ENCODE measurements at regions not wholly inside any gene's neighbourhood (a gene's known extent, or its start where the extent isn't known, plus 50 kb on each side); places are given as distances from the start of the nearest gene placed in this dataset.
"Not testable (repeated sequence)": the region's sequence is repeated elsewhere in the genome, so short reads cannot be mapped to it uniquely, and the experiment has no call there.

DNA sequence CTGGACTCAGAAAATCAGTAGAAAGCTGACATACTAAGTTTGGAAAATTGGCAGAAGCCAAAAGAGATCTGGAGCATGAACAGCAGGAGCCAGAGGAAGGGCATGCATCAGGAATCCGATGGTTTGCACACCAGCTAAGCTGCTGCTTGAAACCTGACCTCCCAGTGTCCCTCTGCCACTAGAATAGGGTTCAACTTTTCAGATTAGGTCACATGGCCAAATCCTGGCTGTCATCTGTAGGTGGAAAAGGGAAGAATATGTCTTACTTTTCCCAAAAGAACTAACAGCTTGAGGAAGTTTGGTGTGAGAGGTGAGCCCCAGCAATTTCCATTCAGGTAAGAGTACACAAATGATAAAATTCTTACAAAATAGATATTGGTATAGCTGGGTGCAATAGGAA lies 732.6 kb downstream of the RERGL start:
- DNase-seq (ENCODE audit: low spot score) = no peak

- no peak for DNase-seq (ENCODE audit: low spot score)
Measured at GRCh38 chr12:17352164-17352563, 737.8 kb downstream of the RERGL start.

- DNase-seq (ENCODE audit: low spot score) = no peak
Measured at GRCh38 chr12:17348311-17348710, 741.7 kb downstream of the RERGL start.

DNA sequence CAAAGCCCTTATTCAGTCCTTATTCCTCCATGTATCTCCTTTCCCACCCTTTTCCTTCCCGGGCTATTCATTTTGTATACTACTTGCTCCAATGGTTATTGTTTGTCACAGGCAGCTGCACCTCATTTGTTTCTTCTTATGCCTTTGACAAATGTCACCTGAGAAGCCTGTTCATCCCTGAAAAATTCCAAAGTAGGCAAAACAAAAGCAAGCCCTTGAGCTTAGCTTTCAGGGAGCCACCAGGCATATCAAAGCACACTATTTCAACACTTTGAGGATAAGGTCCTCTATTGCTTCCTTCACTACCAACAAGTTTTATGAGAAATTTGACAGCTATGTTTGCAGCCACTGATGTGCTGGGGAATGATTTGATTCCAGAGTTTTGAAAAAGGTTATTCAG lies 738.7 kb upstream of the LMO3 start:
- DNase-seq (ENCODE audit: low spot score) = no peak

- DNase-seq (ENCODE audit: low spot score) = no peak
Measured at GRCh38 chr12:17342381-17342961, 736.5 kb upstream of the LMO3 start.

- DNase-seq (ENCODE audit: low spot score) = no peak
Measured at GRCh38 chr12:17335487-17335886, 729.5 kb upstream of the LMO3 start.

DNA sequence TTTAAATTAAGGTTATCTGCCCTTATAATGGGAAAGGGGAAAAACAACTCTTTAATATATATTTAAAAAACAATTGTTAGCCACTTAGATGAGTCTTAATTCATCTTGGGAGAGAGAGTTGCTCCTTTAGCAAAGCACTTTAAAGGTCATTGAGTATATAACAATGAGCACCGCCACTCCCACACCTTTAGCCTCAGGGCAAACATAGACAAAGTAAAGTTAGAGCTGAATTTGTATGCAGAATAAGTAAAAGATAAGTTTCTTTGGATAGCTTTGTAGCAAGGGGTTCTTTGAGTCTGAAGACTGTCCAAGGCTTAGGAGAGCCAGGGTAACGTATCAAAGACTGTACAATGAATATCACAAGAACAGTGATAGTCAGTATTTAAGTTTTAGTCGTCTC lies 728.8 kb upstream of the LMO3 start:
- no peak for DNase-seq (ENCODE audit: low spot score)

- DNase-seq (ENCODE audit: low spot score) = no peak
Measured at GRCh38 chr12:17333287-17333686, 727.3 kb upstream of the LMO3 start.

DNA sequence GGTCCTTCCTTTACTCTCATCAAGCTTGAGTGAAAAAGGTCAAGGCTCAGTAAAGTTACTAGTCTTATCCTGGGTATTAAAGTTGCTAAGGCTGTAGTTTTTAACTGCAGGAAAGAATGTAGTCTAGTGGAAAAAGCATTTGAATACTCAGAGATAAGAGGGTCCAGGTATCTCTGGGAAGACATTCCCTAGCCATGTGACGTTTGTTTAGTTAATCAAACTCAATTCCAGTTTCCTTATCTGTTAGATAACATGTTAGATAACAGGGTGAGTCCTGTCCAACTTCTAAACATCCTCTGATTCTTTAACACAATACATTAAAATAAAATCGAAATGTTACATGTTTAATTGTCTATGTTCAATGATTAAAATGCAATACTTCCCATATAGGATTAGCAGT lies 720.7 kb upstream of the LMO3 start:
- no peak for DNase-seq (ENCODE audit: low spot score)

- no peak for DNase-seq (ENCODE audit: low spot score)
Measured at GRCh38 chr12:17322090-17322489, 716.1 kb upstream of the LMO3 start.

DNA sequence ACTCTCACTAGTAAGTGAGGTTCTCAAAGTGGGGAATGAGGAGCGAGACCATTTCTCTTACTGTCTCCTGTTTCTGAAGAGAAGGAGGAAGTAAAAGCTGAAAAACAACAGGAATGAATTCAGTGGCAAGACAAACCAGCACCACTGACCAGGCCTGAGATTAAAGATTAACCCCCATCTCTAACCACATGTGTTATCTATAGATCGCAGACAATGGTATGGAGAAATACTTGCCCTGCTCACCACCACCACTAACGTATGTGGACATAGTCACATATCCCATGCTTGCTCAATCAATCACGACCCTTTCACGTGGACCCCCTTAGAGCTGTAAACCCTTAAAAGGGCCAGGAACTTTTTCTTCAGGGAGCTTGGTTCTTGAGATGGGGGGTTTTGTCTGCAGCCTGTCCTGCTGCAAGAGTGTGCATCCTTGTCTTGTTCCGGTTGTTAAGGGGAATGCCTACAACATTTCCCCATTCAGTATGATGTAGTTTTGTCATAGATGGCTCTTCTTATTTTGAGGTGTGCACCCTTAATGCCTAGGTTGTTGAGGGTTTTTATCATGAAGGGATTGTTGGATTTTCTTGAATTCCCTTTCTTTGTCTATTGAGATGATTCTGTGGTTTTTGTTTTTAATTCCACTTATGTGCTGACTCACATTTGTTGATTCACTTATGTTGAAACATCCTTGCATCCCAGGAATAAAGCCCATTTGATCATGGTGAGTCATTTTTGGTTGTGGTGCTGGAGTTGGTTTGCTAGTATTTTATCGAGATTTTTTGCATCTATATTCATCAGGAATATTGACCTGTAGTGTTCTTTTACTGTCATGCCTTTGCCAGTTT lies 698.8 kb upstream of the LMO3 start:
- DNase-seq (ENCODE audit: low spot score) = no peak

- DNase-seq (ENCODE audit: low spot score) = no peak
Measured at GRCh38 chr12:17302001-17302400, 696.0 kb upstream of the LMO3 start.

DNA sequence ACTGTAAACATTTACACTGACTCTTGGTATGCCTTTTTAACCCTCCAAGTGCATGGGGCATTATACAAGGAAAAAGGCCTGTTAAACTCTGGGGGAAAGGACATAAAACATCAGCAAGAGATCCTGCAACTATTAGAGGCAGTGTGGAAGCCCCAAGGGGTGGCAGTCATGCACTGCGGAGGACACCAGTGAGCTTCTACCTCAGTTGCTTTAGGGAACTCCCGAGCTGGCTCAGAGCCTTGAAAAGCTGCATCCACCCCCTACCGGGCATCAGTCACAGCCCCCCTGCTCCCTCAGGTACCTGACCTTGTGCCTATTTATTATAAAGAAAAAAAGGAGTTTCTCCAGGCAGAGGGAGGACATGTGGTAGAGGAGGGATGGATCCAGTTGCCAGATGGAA lies 695.6 kb upstream of the LMO3 start:
- DNase-seq (ENCODE audit: low spot score) = no peak

DNA sequence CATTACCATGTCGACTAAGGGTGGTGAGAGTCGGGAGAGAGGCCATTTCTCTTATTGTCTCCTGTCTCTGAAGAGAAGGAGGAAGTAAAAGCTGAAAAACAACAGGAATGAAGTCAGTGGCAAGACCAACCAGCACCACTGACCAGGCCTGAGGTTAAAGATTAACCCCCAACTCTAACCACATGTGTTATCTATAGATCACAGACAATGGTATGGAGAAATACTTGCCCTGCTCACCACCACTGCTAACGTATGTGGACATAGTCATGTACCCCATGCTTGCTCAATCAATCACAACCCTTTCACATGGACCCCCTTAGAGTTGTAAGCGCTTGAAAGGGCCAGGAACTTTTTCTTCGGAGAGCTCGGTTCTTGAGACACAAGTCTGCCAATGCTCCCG lies 690.9 kb upstream of the LMO3 start:
- no peak for DNase-seq (ENCODE audit: low spot score)

- DNase-seq (ENCODE audit: low spot score) = no peak
Measured at GRCh38 chr12:17286874-17287273, 680.9 kb upstream of the LMO3 start.

DNA sequence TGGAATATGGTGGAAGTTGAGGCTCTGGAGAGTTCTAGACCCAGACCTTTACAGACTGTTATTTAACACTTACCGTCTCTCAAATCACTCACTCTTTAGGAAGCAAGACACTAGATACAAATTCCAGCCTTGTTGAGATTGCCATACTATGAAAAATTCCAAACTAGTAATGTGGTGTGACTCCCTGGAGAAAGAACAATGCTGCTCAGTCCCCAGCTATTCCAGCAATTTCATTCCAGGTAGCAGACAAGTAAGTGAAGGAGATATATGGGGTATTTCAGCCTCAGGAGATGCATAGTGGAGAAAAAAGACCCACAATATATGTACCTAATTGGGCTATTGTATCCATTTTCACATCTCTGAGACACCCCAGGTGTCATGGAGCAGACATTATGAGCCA lies 678.9 kb upstream of the LMO3 start:
- no peak for DNase-seq (ENCODE audit: low spot score)

- DNase-seq (ENCODE audit: low spot score) = no peak
Measured at GRCh38 chr12:17283563-17283962, 677.6 kb upstream of the LMO3 start.

DNA sequence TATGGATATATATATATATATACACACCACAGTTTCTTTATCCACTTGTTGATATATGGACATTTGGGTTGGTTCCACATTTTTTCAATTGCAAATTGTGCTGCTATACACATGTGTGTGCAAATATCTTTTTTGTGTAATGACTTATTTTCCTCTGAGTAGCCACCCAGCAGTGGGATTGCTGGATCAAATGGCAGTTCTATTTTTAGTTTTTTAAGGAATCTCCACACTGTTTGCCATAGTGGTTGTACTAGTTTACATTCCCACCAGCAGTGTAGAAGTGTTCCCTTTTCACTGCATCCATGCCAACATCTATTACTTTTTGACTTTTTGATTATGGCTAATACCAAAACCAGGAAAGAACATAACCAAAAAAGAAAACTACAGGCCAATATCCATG lies 676.2 kb upstream of the LMO3 start:
- not testable (repeated sequence) for DNase-seq (ENCODE audit: low spot score)

GRCh38 chr12:17278946-17279345 lies 673.0 kb upstream of the LMO3 start:
- DNase-seq (ENCODE audit: low spot score) = no peak

DNA sequence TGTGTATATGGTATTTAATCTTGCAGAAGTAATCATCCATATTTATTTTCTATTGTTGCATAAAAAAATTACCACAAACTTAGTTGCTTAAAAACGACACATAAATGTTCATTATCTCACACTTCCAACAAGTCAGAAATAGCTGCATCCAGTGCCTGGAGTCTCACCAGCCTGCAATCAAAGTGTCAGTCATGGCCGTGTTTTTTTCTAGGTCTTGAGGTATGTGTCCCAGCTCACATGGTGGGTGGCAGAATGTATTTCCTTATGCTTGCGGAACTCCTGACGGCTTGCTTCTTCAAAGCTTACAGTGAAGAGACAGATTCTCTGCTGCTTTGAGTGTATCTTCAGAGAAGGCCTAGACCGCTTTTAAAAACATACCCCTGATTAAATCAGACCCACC lies 670.2 kb upstream of the LMO3 start:
- DNase-seq (ENCODE audit: low spot score) = no peak

GRCh38 chr12:17266856-17267255 lies 660.9 kb upstream of the LMO3 start:
- DNase-seq (ENCODE audit: low spot score) = no peak

- DNase-seq (ENCODE audit: low spot score) = no peak
Measured at GRCh38 chr12:17264603-17265002, 658.6 kb upstream of the LMO3 start.

- DNase-seq (ENCODE audit: low spot score) = no peak
Measured at GRCh38 chr12:17239874-17240273, 633.9 kb upstream of the LMO3 start.

DNA sequence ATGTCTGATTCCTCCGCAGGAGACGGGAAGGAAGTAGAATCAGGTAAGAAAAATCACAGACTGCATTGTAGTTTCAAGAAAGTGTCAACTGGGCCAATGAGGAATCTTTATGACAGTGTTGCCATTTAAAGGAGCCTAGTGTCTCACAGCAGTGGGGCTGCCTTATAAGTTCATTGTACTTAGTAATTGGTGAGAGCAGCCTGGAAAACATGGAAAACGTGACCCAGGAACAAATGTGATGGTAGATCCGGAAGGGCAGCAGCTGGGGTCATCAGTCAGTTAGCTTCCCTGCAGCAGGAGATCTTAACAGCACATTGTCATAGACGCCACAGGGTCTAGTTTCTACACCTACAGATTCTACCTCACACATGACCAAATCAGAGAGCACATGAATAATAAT lies 630.0 kb upstream of the LMO3 start:
- DNase-seq (ENCODE audit: low spot score) = no peak

Measured in HuH-7.5 (cell line).